GM21526 (cell line): ENCODE measurements at regions not wholly inside any gene's neighbourhood (a gene's known extent, or its start where the extent isn't known, plus 50 kb on each side); places are given as distances from the start of the nearest gene placed in this dataset.

Source experiments
- ATAC-seq: cut with Tn5 transposase; IDR thresholded peaks from one replicate; pipeline ENCODE4 v1.9.1; 2021; ENCODE audit warnings: moderate library complexity; ENCODE audit not compliant: unreplicated experiment, low FRiP score

- no peak for ATAC-seq
These were observed 510.6 kb downstream of the XIRP2 start for GRCh38 chr2:167398873-167399272.

- ATAC-seq, result no peak
These were observed 500.6 kb downstream of the XIRP2 start for GRCh38 chr2:167388901-167389300.

GRCh38 chr2:167388497-167388896 is 500.2 kb downstream of the XIRP2 start:
- no peak for ATAC-seq

GRCh38 chr2:167386694-167387093 is 498.4 kb downstream of the XIRP2 start:
- no peak for ATAC-seq

GRCh38 chr2:167383610-167384194 is 495.4 kb downstream of the XIRP2 start:
- ATAC-seq, result no peak

GRCh38 chr2:167381349-167381748 is 493.1 kb downstream of the XIRP2 start:
- ATAC-seq, result no peak

GRCh38 chr2:167380555-167380954 is 492.3 kb downstream of the XIRP2 start:
- ATAC-seq, result no peak

GRCh38 chr2:167380094-167380493 is 491.8 kb downstream of the XIRP2 start:
- ATAC-seq, result no peak

GRCh38 chr2:167369083-167369482 is 480.8 kb downstream of the XIRP2 start:
- no peak for ATAC-seq

GRCh38 chr2:167368371-167368770 is 480.1 kb downstream of the XIRP2 start:
- no peak for ATAC-seq

- ATAC-seq, result no peak
These were observed 476.9 kb downstream of the XIRP2 start for GRCh38 chr2:167365216-167365615.

GRCh38 chr2:167361426-167361825 is 473.1 kb downstream of the XIRP2 start:
- ATAC-seq, result no peak

- ATAC-seq, result no peak
These were observed 467.5 kb downstream of the XIRP2 start for GRCh38 chr2:167355821-167356220.

GRCh38 chr2:167353605-167354280 is 465.5 kb downstream of the XIRP2 start:
- ATAC-seq, result no peak

- no peak for ATAC-seq
These were observed 457.3 kb downstream of the XIRP2 start for GRCh38 chr2:167345559-167345958.

- ATAC-seq, result no peak
These were observed 454.5 kb downstream of the XIRP2 start for GRCh38 chr2:167342769-167343168.

GRCh38 chr2:167340322-167340721 is 452.0 kb downstream of the XIRP2 start:
- no peak for ATAC-seq

GRCh38 chr2:167336213-167336612 is 447.9 kb downstream of the XIRP2 start:
- ATAC-seq, result no peak

GRCh38 chr2:167335541-167335992 is 447.3 kb downstream of the XIRP2 start:
- no peak for ATAC-seq

- ATAC-seq, result no peak
These were observed 446.0 kb downstream of the XIRP2 start for GRCh38 chr2:167334146-167334742.

- no peak for ATAC-seq
These were observed 445.0 kb downstream of the XIRP2 start for GRCh38 chr2:167333245-167333644.

- no peak for ATAC-seq
These were observed 444.1 kb downstream of the XIRP2 start for GRCh38 chr2:167332358-167332757.
